SK-N-SH (cell line): ENCODE measurements at regions not wholly inside any gene's neighbourhood (a gene's known extent, or its start where the extent isn't known, plus 50 kb on each side); places are given as distances from the start of the nearest gene placed in this dataset.

ENCODE experiments used
- CTCF ChIA-PET: fragments of 300-600, 350-600 bp; formaldehyde crosslinking; extraction: SDS; loops from one replicate; lab custom pipeline; 2021; lab: Yijun Ruan, JAX
- POLR2A ChIA-PET: fragments of 350-600 bp; sonication (Branson Sonifier 250); formaldehyde crosslinking; extraction: SDS; loops from one replicate; lab custom pipeline; 2020; ENCODE audit warnings: antibody characterized with exemption, inconsistent platforms; lab: Yijun Ruan, JAX
- DNase-seq: peaks from one replicate; pipeline ENCODE4 v3.0.0; 2012
- H2AFZ ChIP-seq: fragments of 200-600 bp; sonication (generic); 2 replicates; pipeline ENCODE4 v1.8.1; 2016; ENCODE audit warnings: antibody characterized with exemption, mild to moderate bottlenecking, low read depth
- H3F3A ChIP-seq: fragments of 200-600 bp; sonication (generic); replicated peaks from 2 replicates; pipeline ENCODE3; 2016; ENCODE audit warnings: antibody characterized with exemption, mild to moderate bottlenecking; ENCODE audit not compliant: insufficient read depth
- H3K27ac ChIP-seq, 2 experiments: fragments of 200-500 bp in 1 of 2; fragments of 200-600 bp in 1 of 2; sonication (Bioruptor generic) in 1 of 2; sonication (generic), shearing (Covaris generic) in 1 of 2; 2 replicates each; pipeline versions ENCODE4 v1.5.1 to v1.6.1; 2014 to 2016; ENCODE audit warnings: low read depth in 2 of 2, inconsistent platforms in 1 of 2, low read length in 1 of 2, mild to moderate bottlenecking in 1 of 2, mixed read lengths in 1 of 2
- H3K27me3 ChIP-seq: fragments of 200-600 bp; sonication (generic), shearing (Covaris generic); 2 replicates; pipeline ENCODE4 v1.6.1; 2016; ENCODE audit warnings: mixed run types; ENCODE audit not compliant: insufficient read depth
- H3K36me3 ChIP-seq, 2 experiments: fragments of 200-500 bp in 1 of 2; fragments of 200-600 bp in 1 of 2; sonication (Bioruptor generic) in 1 of 2; sonication (generic) in 1 of 2; replicated peaks in 1 of 2; 2 replicates each; pipeline versions ENCODE3 to v1.5.1; 2014 to 2016; ENCODE audit warnings: low read length in 1 of 2, mild to moderate bottlenecking in 1 of 2; ENCODE audit not compliant: insufficient read depth in 2 of 2, control insufficient read depth in 1 of 2
- H3K4me1 ChIP-seq, 2 experiments: fragments of 200-500 bp in 1 of 2; fragments of 200-600 bp in 1 of 2; sonication (Bioruptor generic) in 1 of 2; sonication (generic), shearing (Covaris generic) in 1 of 2; 2 replicates each; pipeline versions ENCODE4 v1.5.1 to v1.6.1; 2014 to 2016; ENCODE audit warnings: low read depth in 1 of 2, low read length in 1 of 2, mixed run types in 1 of 2; ENCODE audit not compliant: insufficient read depth in 2 of 2, control insufficient read depth in 1 of 2
- H3K4me2 ChIP-seq: fragments of 200-600 bp; sonication (generic), shearing (Covaris generic); 2 replicates; pipeline ENCODE4 v1.6.1; 2017; ENCODE audit warnings: mixed run types
- H3K4me3 ChIP-seq, 2 experiments: fragments of 200-500 bp in 1 of 2; fragments of 200-600 bp in 1 of 2; sonication (Bioruptor generic) in 1 of 2; sonication (generic), shearing (Covaris generic) in 1 of 2; 2 replicates each; pipeline versions ENCODE4 v1.5.1 to v1.8.1; 2014 to 2016; ENCODE audit warnings: low read depth in 2 of 2, inconsistent platforms in 1 of 2, low read length in 1 of 2, mild to moderate bottlenecking in 1 of 2, mixed read lengths in 1 of 2, moderate library complexity in 1 of 2
- H3K79me2 ChIP-seq: fragments of 200-600 bp; sonication (generic); 2 replicates; pipeline ENCODE4 v1.8.1; 2017; ENCODE audit warnings: mild to moderate bottlenecking; ENCODE audit not compliant: insufficient read depth
- H3K9ac ChIP-seq: fragments of 200-600 bp; sonication (generic); 2 replicates; pipeline ENCODE4 v1.6.1; 2017; ENCODE audit warnings: mixed run types
- H3K9me2 ChIP-seq: fragments of 200-600 bp; sonication (generic); 2 replicates; pipeline ENCODE4 v1.6.1; 2017; ENCODE audit warnings: mixed run types
- H3K9me3 ChIP-seq: fragments of 200-600 bp; sonication (generic); 2 replicates; pipeline ENCODE4 v1.6.1; 2017; ENCODE audit warnings: mixed run types, mild to moderate bottlenecking, moderate library complexity
- H4K20me1 ChIP-seq: fragments of 200-600 bp; sonication (generic); 2 replicates; pipeline ENCODE4 v1.6.1; 2017; ENCODE audit warnings: mild to moderate bottlenecking, mixed run types; ENCODE audit not compliant: insufficient read depth
- CHD2 ChIP-seq: fragments of 150-350 bp; IDR thresholded peaks from 2 replicates; pipeline ENCODE4 v1.6.1; 2018; ENCODE audit warnings: low read length; ENCODE audit not compliant: partially characterized antibody
- EZH2phosphoT487 ChIP-seq: fragments of 200-600 bp; sonication (generic); IDR thresholded peaks from 2 replicates; pipeline ENCODE4 v1.6.1; 2017; ENCODE audit warnings: low read depth, mixed run types, mild to moderate bottlenecking, antibody characterized with exemption, moderate library complexity, borderline replicate concordance
- FOSL2 ChIP-seq: IDR thresholded peaks from 2 replicates; pipeline ENCODE4 v1.4.0; 2012; ENCODE audit warnings: low read depth, mild to moderate bottlenecking, moderate library complexity, borderline replicate concordance
- FOXM1 ChIP-seq: IDR thresholded peaks from 2 replicates; pipeline ENCODE4 v1.4.0; 2012; ENCODE audit warnings: low read depth, mild to moderate bottlenecking
- JUND ChIP-seq: IDR thresholded peaks from 2 replicates; pipeline ENCODE4 v1.4.0; 2012
- MEF2A ChIP-seq: IDR thresholded peaks from 2 replicates; pipeline ENCODE4 v1.4.0; 2012; ENCODE audit warnings: low read depth, borderline replicate concordance
- MXI1 ChIP-seq: IDR thresholded peaks from 2 replicates; pipeline ENCODE4 v1.6.1; 2012; ENCODE audit warnings: mild to moderate bottlenecking, low read depth, low read length, improper control_type of control experiment
- NFIC ChIP-seq: IDR thresholded peaks from 2 replicates; pipeline ENCODE4 v1.4.0; 2012; ENCODE audit warnings: borderline replicate concordance
- NRF1 ChIP-seq: IDR thresholded peaks from 2 replicates; pipeline ENCODE4 v1.6.1; 2012; ENCODE audit warnings: low read depth, mild to moderate bottlenecking, low read length
- POLR2AphosphoS5 ChIP-seq: IDR thresholded peaks from 2 replicates; pipeline ENCODE4 v1.6.1; 2012; ENCODE audit warnings: low read depth, low read length
- RAD21 ChIP-seq: IDR thresholded peaks from 2 replicates; pipeline ENCODE4 v1.6.1; 2012; ENCODE audit warnings: mild to moderate bottlenecking, low read length
- RCOR1 ChIP-seq: fragments of 150-350 bp; IDR thresholded peaks from 2 replicates; pipeline ENCODE4 v1.6.1; 2017; ENCODE audit warnings: antibody characterized with exemption, low read length
- RXRA ChIP-seq: IDR thresholded peaks from 2 replicates; pipeline ENCODE4 v1.4.0; 2012; ENCODE audit warnings: low read depth, mild to moderate bottlenecking, borderline replicate concordance
- SIN3A ChIP-seq: IDR thresholded peaks from 2 replicates; pipeline ENCODE4 v1.6.1; 2012; ENCODE audit warnings: low read depth, mild to moderate bottlenecking, low read length, moderate library complexity, borderline replicate concordance
- SMC3 ChIP-seq: IDR thresholded peaks from 2 replicates; pipeline ENCODE4 v1.6.1; 2012; ENCODE audit warnings: low read depth, low read length, improper control_type of control experiment
- TCF12 ChIP-seq: IDR thresholded peaks from 2 replicates; pipeline ENCODE4 v1.4.0; 2012
- TEAD4 ChIP-seq: IDR thresholded peaks from 2 replicates; pipeline ENCODE4 v1.4.0; 2012; ENCODE audit warnings: mild to moderate bottlenecking, borderline replicate concordance; ENCODE audit not compliant: insufficient read depth
- USF1 ChIP-seq: IDR thresholded peaks from 2 replicates; pipeline ENCODE4 v1.4.0; 2012; ENCODE audit warnings: low read depth, borderline replicate concordance
- USF2 ChIP-seq: fragments of 150-350 bp; IDR thresholded peaks from 2 replicates; pipeline ENCODE4 v1.6.1; 2017; ENCODE audit warnings: antibody characterized with exemption, low read length, low read depth, borderline replicate concordance
- WGBS: methylation state at CpG from one replicate; pipeline ENCODE4 v1.1.6; 2017; ENCODE audit warnings: low lambda C conversion rate; 5-methylcytosine and 5-hydroxymethylcytosine counted together
- TF ChIP-seq, protein P1 (sequence below): IDR thresholded peaks from 2 replicates; pipeline ENCODE4 v1.4.0; 2012; ENCODE audit warnings: low read depth
- TF ChIP-seq, protein P2 (sequence below): IDR thresholded peaks from 2 replicates; pipeline ENCODE4; 2012

GRCh38 chr22:48594757-48595510 lies 1232.7 kb downstream of the BRD1 start (continued):
- no peak for TF ChIP-seq USF1
- no peak for TF ChIP-seq RCOR1
- TF ChIP-seq TCF12 = no peak
- TF ChIP-seq NFIC = no peak
- no peak for TF ChIP-seq EZH2phosphoT487
- no peak for TF ChIP-seq SIN3A
- TF ChIP-seq POLR2AphosphoS5 = no peak
- TF ChIP-seq RXRA = no peak

GRCh38 chr22:48594016-48594756 lies 1233.5 kb downstream of the BRD1 start:
- no peaks in the 10 kb centered on the region for H3K36me3 ChIP-seq
- no peak overlapping the region for H3K4me3 ChIP-seq
- no peak overlapping the region for H2AFZ ChIP-seq
- no peaks in the 10 kb centered on the region for H3F3A ChIP-seq
- ChIA-PET CTCF (interaction anchor here (1.4 kb wide), 2 partner anchors 18 to 711 kb away, joined by 4 read pairs; no protein-coding TSS in a partner anchor), POLR2A (no interaction called here)
- no peaks in the 10 kb centered on the region for H3K79me2 ChIP-seq
- no peaks in the 10 kb centered on the region for H3K9me2 ChIP-seq
- no peaks in the 10 kb centered on the region for H3K9me3 ChIP-seq
- no peak overlapping the region; a peak in 1 of 4 replicates for H3K27ac ChIP-seq
- no peak overlapping the region for H3K9ac ChIP-seq
- H3K4me1 ChIP-seq = peaks cover 0 to 24% of the 10 kb centered on the region in 2 experiments; a peak in 1 of 4 replicates
- peak; percentile 64 for DNase-seq
- H3K27me3 ChIP-seq = peaks cover 2% of the 10 kb centered on the region; the same call in 1 of the 2 replicates
- H4K20me1 ChIP-seq = no peaks in the 10 kb centered on the region
- TF ChIP-seq MEF2A (no peak), NRF1 (no peak), FOXM1 (no peak), USF2 (no peak), RCOR1 (no peak), JUND (no peak), CHD2 (no peak), EZH2phosphoT487 (no peak), FOSL2 (no peak), TEAD4 (no peak), TCF12 (no peak), RAD21 (no peak), MXI1 (no peak), SMC3 (no peak)
- TF ChIP-seq, protein P1, sequence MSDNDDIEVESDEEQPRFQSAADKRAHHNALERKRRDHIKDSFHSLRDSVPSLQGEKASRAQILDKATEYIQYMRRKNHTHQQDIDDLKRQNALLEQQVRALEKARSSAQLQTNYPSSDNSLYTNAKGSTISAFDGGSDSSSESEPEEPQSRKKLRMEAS = no peak
- TF ChIP-seq, protein P2, sequence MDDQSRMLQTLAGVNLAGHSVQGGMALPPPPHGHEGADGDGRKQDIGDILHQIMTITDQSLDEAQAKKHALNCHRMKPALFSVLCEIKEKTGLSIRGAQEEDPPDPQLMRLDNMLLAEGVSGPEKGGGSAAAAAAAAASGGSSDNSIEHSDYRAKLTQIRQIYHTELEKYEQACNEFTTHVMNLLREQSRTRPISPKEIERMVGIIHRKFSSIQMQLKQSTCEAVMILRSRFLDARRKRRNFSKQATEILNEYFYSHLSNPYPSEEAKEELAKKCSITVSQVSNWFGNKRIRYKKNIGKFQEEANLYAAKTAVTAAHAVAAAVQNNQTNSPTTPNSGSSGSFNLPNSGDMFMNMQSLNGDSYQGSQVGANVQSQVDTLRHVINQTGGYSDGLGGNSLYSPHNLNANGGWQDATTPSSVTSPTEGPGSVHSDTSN = no peak
- TF ChIP-seq, all 33 proteins: peak for 0
- WGBS = 41% methylated on average over 8 of the region's 21 CpGs
- H3K4me2 ChIP-seq = no peak overlapping the region
